ENCODE measurements at regions not wholly inside any gene's neighbourhood (a gene's known extent, or its start where the extent isn't known, plus 50 kb on each side); places are given as distances from the start of the nearest gene placed in this dataset.

DNA sequence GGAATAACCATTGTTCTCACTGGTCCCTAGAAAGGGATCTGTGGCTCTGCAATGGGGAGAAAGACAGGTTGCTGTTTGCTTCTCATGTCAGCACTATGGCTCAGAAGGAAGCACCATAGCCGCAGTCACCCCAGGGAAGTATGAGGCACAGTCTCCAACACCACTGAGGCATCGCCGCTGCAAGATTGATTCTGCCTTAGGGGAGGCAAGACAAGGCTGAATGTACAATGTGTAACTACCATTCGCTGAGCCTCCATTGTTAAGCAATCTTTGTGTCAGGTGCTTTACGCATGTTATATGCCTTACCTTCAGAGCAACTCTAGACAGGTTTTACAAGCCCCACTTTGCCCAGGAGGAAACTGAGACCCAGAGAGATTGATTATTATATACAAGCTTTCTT lies 100.7 kb upstream of the KCNMB2 start:
- TF ChIP-seq, protein P1, sequence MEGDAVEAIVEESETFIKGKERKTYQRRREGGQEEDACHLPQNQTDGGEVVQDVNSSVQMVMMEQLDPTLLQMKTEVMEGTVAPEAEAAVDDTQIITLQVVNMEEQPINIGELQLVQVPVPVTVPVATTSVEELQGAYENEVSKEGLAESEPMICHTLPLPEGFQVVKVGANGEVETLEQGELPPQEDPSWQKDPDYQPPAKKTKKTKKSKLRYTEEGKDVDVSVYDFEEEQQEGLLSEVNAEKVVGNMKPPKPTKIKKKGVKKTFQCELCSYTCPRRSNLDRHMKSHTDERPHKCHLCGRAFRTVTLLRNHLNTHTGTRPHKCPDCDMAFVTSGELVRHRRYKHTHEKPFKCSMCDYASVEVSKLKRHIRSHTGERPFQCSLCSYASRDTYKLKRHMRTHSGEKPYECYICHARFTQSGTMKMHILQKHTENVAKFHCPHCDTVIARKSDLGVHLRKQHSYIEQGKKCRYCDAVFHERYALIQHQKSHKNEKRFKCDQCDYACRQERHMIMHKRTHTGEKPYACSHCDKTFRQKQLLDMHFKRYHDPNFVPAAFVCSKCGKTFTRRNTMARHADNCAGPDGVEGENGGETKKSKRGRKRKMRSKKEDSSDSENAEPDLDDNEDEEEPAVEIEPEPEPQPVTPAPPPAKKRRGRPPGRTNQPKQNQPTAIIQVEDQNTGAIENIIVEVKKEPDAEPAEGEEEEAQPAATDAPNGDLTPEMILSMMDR (IDR thresholded peaks at IDR 0.05; ENCODE audit: low read depth, low read length): no peak
- no peak for TF ChIP-seq POLR2A (IDR thresholded peaks at IDR 0.05; ENCODE audit: extremely low read depth, insufficient read length)
- TF ChIP-seq, protein P2, sequence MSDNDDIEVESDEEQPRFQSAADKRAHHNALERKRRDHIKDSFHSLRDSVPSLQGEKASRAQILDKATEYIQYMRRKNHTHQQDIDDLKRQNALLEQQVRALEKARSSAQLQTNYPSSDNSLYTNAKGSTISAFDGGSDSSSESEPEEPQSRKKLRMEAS (IDR thresholded peaks at IDR 0.05; ENCODE audit: low read depth, low read length): no peak
